Loucy (cell line): ENCODE measurements at regions not wholly inside any gene's neighbourhood (a gene's known extent, or its start where the extent isn't known, plus 50 kb on each side); places are given as distances from the start of the nearest gene placed in this dataset.

Source experiments
- EZH2phosphoT487 ChIP-seq: fragments of 200-600 bp; IDR thresholded peaks from 2 replicates; pipeline ENCODE4 v1.6.1; 2018; ENCODE audit warnings: antibody characterized with exemption, mild to moderate bottlenecking, moderate library complexity, borderline replicate concordance
- TF ChIP-seq, protein P1 (sequence below): fragments of 200-600 bp; sonication (generic); conservative IDR thresholded peaks from 2 replicates; pipeline ENCODE4 v1.5.1; 2014; ENCODE audit warnings: mild to moderate bottlenecking, antibody characterized with exemption, low read length

DNA sequence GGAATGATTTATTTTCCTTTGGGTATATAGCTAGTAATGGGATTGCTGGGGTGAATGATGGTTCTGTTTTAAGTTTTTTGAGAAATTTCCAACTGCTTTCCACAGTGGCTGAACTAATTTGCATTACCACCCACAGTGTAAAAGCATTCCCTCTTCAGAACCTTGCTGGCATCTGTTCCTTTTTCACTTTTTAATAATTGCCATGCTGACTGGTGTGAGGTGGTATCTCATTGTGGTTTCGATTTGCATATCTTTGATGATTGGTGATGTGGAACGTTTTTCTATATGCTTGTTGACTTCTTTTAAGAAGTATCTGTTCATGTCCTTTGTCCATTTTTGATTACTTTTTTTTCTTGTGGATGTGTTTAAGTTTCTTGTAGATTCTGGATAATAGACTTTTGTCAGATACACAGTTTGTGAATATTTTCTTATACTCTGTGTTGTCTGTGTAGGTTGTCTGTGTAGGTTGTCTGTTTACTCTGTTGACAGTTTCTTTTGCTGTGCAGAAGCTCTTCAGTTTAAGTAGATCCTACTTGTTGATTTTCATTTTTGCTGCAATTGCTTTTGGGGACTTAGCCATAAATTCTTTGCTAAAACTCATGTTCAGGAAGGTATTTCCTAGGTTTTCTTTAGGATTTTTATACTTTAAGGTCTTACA, 291.8 kb upstream of the DDI1 start:
- TF ChIP-seq, protein P1, sequence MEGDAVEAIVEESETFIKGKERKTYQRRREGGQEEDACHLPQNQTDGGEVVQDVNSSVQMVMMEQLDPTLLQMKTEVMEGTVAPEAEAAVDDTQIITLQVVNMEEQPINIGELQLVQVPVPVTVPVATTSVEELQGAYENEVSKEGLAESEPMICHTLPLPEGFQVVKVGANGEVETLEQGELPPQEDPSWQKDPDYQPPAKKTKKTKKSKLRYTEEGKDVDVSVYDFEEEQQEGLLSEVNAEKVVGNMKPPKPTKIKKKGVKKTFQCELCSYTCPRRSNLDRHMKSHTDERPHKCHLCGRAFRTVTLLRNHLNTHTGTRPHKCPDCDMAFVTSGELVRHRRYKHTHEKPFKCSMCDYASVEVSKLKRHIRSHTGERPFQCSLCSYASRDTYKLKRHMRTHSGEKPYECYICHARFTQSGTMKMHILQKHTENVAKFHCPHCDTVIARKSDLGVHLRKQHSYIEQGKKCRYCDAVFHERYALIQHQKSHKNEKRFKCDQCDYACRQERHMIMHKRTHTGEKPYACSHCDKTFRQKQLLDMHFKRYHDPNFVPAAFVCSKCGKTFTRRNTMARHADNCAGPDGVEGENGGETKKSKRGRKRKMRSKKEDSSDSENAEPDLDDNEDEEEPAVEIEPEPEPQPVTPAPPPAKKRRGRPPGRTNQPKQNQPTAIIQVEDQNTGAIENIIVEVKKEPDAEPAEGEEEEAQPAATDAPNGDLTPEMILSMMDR = no peak
- TF ChIP-seq EZH2phosphoT487 = no peak
